GM21526 (cell line): ENCODE measurements at regions not wholly inside any gene's neighbourhood (a gene's known extent, or its start where the extent isn't known, plus 50 kb on each side); places are given as distances from the start of the nearest gene placed in this dataset.
"Not testable (repeated sequence)": the region's sequence is repeated elsewhere in the genome, so short reads cannot be mapped to it uniquely, and the experiment has no call there.

ENCODE experiments used
- ATAC-seq: cut with Tn5 transposase; IDR thresholded peaks from one replicate; pipeline ENCODE4 v1.9.1; 2021; ENCODE audit warnings: moderate library complexity; ENCODE audit not compliant: unreplicated experiment, low FRiP score

DNA sequence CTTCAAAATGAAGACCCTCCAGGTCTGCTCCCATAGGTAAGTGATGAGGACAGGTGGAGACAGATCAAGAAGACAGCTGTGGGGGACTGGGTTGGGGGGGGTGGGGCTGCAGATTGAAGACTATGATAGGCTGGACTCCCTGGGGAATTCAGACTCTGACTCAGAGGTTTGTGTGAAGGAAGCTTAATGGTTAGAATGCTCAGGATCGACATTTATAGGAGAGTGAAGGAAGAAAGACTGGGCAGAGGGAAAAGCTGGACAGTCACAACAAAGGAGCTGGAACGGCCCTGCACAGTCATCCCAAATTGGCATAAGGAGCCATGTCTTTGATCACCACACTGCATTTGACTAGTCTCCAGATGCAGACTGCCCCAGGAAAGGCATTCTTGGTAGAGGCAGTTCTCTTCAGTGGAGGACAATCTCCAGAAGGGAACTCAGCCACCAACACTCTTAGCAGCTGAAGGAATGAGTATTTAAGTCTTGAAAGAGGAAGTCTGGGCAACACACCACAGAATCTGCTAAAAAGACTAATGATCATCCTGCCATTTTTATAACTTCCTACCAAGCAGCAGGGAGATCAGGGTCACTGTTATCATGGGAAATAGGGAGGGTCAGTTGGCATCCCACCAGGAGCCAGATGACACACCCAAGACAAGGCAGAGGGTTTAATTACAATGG is 120.0 kb upstream of the ZC3H11B start:
- ATAC-seq = no peak

DNA sequence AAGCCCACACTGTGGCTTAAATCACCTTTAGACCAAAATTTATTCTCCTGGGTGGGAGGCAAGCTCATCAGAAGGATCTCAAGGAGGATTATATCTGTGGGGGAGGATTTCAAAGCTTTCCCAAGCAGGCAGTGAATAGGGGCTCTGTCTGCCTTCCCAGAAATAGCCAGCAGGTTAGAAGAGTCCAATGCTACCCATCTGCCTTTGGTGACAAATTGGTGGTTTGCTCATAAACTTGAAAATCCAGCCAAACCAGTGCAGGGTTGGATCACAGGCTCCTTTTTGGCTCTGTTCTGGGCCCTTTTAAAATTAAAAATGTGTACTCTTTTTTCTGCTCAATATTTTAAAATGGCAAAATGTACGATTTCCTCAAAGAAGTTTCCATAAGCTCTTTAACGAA is 118.9 kb upstream of the ZC3H11B start:
- no peak for ATAC-seq

DNA sequence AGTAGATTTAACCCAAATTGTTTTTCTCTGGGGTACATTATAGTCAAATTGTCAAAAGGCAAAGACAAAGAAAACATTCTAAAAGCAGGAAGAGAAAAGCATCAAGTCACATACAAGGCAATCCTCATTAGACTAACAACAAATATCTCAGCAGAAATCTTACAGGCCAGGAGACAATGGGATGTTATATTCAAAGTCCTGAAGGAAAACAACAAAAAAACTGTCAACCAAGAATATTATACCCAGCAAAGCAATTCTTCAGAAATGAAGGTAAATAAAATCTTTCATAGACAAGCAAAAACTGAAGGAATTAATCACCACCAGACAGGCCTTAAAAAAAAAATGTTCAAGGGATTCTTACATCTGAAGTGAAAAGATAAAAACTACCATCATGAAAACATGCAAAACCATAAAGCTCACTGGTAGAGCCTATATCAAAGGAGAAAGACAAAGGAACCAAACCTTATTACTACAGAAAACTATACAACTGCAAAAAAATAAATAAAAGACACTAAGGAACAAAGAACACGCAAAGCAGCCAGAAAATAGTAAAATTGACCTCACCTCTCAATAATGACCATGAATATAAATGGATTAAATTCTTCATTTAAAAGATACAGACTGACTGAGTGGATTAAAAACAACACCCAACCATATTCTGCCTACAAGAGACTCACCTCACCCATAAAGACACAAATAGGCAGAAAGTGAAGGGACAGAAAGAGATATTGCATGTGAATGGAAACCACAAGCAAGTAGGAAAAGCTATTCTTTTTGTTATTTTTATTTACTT is 113.8 kb upstream of the ZC3H11B start:
- no peak for ATAC-seq

DNA sequence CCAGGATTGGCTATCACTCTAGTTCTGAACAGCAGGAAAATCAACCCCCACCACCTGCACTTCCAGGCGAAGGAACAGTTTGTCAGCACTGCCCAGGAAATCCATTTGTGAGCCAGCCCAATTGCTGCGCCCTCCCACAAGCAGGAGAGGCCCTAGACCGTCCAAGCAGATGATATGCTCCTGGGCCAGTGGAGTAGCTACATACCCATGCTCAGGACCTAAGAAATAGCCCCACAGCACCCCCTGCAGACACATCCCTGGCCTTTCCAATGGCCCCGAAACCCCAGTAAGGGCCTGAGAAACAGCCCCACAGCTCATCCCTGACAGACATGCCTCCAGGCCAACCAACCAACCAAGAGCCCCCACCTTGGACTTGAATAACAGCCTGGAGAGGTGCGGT is 111.5 kb upstream of the ZC3H11B start:
- no peak for ATAC-seq

DNA sequence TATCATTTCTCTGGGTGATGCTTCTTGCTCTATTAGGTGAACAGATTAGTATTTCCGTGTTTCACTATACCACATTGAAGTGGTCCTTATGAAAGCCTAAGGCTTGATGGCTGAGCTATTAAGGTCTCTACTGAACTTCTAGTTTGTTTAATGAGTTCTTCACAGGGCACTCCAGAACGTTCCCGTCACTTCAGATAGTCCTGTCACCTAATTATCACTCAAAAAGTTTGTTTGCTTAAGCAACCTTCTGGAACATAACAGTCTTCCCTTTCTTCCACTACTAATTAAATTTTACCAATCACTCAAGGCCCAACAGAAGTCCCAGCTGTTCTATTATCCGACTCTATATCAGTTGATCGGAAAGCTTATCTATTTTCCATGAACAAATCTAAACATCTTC is 104.6 kb upstream of the ZC3H11B start:
- no peak for ATAC-seq

DNA sequence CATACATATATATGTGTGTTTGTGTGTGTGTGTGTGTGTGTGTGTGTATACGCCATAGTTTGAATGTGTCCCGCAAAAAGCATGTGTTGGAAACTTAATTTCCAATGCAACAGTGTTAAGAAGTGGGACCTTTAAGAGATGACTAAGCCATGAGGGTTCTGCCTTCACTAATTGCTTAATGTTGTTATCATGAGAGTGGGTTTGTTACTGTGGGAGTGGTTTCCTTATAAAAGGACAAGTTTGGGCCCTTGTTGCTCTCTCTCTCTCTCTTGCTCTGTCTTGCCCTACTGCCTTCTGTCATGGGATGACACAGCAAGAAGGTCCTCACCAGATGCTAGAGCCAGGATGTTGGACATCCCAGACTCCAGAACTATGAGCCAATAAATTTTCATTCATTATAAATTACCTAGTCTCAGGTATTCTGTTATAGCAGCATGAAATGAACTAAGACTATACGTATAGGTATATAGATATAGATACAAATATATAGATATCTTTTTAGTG is 103.8 kb upstream of the ZC3H11B start:
- ATAC-seq = no peak

DNA sequence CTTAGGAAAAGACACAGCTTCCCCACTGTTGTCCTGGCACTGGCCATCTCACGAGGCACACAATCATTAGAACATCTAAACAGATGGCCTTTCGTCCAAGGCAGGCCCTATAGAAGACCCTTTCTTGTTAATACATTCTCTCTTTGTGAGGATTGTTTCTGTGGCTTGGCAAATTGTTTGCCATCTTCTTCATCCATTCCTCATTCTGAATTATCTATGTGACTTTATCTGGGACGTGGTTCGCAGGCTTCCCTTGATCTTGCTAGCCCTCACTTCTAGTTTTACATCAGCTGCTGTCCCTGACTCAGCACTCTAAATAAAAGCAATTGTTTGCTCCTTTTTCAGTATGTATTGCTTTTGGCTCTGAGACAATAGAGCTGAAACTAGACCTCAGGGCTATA is 101.1 kb upstream of the ZC3H11B start:
- no peak for ATAC-seq

DNA sequence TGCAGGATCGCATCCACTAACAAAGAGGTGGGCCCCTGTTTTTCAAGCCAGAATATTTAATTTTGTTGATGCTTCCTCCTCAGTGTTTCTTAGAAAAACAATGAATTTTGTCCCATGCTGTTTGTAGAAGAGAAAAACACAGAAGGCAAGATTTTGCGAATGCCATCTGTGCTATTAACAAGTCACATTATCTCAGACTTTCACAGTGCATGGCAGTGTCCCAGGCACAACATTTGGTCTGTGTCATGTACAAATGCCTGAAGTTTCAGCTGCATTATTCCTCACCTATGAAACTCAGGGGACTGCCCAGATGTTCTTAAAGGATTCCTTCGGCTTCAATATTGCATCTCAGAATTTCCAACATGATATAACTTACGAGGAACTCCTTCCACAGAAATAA is 99.6 kb upstream of the ZC3H11B start:
- ATAC-seq = no peak

DNA sequence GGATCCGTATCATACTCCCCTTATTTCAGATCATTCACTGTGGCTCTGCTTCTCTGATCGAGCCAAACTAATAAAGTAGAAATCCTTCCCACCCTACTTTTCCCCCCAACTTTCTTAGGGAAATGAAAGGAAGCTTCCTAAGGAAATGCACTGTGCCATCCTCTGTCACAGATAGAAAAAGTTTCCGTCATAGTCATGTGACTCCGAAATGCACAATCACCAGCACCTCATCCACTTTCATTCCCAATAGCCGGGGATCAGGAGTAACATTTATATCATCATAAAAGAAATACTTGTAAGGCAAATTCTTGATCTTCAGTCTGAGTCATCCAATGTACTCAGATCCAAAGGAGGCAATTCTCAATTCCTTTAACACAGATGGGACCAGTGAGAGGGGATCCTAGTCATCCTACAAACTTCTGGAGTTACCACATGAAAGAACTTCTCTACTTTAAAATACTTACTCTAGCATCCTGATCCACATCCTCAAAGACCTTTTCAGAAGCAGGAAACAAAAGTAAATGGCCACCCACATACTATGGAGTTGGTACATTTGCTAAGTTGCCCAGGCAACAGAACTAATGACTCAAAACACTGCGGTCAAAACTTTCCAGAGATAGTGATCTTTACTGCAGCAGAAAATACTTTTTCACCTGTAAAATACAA is 97.8 kb upstream of the ZC3H11B start:
- ATAC-seq = no peak

DNA sequence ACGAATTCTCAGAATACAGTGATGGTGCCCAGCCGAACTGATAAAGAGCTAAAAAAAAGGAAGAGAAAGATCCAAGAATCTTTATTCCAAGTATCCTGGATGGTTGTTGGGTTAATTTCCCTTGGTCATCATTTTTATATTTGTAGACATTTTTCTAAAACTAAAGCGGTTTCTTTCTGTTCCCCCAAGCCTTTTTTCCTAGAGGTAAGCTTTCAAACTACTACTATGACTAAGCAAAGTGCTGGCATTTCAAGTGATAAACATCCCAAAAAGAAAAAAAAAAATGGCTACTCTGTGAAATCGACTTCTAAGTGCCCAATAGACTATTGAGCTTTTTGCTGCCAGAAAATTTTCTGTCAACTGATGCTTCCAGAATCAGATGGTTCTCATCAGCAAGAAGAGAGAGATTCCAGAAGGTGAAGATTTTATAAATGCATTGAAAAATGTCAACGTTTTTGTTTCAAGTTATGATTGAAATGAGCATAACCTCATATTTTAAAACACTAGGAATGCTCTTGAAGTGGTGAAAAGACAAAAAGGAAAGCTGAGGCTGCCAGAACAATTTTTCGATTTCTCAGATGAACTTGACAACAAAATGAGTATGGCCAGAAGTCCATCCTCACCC is 96.1 kb upstream of the ZC3H11B start:
- no peak for ATAC-seq

DNA sequence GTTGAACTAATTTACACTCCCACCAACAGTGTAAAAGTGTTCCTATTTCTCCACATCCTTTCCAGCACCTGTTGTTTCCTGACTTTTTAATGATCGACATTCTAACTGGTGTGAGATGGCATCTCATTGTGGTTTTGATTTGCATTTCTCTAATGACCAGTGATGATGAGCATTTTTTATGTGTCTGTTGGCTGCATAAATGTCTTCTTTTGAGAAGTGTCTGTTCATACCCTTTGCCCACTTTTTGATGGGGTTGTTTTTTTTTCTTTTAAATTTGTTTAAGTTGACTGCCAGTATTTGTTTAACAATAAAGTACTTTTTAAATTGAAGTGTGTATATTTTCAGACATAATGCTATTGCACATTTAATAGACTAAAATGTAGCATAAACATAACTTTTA is 95.0 kb upstream of the ZC3H11B start:
- ATAC-seq = not testable (repeated sequence)

DNA sequence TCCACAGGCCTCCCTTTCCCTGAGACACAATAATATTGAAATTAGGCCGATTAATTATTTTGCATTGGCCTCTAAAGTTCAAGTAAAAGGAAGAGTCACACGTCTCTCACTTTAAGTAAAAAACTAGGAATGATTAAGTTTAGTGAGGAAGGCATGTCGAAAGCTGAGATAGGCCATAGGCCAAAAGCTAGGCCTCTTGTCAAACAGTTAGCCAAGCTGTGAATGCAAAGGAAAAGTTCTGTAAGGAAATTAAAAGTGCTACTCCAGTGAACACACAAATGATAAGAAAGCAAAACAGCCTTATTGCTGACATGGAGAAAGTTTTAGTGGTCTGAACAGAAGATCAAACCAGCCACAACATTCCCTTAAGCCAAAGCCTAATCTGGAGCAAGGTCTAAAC is 91.4 kb upstream of the ZC3H11B start:
- ATAC-seq = not testable (repeated sequence)

DNA sequence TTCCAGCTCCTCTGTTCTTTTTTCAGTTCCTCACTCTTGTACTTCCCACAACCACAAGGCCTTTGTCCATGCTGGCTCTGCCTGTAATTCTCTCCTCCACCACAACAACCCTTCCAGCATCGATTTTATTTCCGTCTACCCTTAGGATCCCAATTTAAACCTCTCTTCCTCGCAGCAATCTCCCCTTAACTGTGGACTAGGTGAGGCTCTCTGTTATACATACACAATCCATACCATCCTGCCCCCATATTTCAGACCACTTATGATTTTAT is 90.4 kb upstream of the ZC3H11B start:
- no peak for ATAC-seq

DNA sequence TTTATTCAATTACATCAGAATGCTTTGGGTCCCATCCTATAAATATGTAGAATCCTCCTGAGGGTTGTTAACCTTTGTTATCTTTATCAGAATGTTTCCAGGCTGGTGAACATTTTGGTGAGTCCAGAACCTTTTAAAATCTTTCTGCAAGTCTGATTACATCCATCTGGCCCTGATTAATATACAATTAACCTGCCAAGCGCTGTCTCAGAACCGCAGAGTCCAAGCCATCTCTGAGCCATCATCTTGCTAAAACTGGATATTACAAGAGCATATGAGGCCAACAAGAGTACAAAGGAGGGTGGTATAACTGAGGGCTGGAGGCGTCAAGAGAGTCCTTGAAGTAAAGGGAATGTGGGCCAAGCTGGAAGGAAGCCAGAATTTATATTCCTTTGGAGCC is 88.6 kb upstream of the ZC3H11B start:
- no peak for ATAC-seq

DNA sequence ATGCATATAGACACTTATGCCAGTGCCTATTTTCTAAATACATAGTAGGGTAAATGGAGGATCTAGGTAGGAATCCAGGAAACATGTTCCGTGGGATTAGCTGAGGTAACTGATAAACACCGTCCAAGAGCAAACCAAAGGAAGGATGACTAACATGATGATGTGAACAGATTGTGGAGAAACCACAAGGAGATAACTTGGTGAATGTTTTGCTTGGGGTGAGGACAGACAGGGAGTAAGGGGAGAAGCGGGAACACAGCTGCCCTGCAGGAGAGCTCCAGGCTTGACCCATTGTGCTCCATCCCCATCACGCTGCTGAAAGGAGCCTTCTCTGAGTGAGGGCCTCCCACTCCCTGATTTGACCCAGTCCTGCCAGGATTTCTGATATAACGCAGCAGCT is 87.0 kb upstream of the ZC3H11B start:
- no peak for ATAC-seq

DNA sequence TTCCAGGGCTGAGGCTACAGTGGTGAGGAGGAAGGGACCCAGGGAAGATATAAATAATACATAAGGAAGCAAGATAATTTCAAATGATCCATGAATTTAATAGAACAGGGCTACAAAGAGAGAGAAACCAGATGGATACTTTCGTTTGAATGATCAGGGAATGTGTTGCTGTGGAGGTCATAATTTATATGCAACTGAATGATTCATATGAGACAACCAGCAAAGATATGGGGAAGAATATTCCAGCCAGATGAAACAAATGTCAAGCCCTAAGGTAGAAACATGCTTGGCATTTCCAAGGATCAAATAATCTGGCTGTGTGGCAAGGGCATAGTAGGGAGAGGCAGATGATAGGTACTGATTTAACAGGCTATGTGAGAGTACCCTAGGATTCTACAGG is 84.8 kb upstream of the ZC3H11B start:
- no peak for ATAC-seq

DNA sequence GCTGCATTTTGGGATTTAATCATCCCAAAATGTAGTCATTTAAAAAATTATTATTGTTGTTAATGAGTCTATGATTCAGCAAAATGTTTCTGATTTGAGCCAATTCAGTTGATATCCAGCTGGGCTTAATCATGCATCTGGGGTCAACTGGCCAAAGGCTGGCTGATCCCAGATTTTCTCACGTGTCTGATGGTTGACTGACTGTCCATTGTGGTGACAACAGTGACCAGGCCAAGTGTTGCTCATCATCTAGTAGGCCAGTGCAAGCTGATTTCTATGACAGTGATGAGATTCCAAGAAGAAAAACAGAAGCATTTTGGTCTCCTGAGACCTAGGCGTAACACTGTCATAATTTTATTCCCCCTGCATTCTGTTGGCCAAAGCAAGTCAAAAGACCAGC is 80.1 kb upstream of the ZC3H11B start:
- ATAC-seq = no peak

DNA sequence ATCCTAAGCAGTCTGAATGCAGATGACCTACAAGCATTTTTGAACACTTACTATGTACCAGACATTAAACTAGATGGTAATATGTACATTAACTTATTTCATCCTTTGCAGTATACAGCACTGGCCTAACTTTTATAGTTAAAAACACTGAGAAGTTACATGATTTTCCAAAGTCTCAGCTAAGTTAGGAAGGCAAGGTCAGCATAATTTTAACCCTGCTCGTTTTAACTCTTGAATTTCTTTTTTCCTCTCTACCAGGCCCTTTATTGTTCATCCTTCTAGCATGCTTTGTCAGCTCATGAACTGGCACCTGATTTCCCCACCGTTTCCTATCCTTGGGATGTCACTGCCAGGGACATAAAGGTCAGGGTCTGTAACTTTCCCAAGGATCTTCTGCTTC is 76.9 kb upstream of the ZC3H11B start:
- ATAC-seq = no peak

DNA sequence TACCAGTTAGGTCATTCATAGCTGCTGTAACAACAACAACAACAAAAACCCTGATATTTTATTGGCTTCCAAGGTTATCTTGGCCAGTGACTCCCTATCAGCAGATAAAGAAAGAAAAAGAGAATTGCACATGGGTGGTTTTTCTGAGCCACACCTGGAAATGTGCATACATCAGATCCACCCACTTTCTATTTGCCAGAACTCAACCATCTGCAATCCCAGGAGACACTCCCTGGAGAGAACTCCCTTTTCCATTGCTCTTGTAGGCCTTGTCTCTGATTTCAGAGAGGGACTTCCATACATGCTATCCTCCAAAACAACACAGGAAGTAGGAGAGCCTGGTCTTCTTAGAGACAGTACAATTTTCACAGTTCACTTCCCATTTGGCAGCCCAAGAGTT is 74.9 kb upstream of the ZC3H11B start:
- ATAC-seq = no peak

DNA sequence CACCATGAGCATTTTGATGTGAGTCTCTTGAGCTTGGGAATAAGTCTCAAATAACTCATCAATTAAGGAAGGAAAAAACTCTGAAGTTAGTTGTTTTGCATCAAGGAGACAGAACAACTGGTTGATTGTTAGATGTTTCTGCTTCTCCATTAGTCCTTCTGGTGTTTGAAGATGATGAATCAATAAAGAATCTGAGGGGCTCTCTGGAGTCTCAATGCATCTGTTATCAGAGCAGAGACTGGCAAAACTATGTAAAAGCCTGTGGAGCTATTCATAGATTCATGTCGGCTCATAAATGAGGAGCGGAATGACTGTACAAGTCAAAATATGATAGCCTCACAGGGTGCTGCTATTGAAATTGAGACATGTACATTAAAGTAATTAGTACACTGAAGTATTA is 73.3 kb upstream of the ZC3H11B start:
- ATAC-seq = no peak

DNA sequence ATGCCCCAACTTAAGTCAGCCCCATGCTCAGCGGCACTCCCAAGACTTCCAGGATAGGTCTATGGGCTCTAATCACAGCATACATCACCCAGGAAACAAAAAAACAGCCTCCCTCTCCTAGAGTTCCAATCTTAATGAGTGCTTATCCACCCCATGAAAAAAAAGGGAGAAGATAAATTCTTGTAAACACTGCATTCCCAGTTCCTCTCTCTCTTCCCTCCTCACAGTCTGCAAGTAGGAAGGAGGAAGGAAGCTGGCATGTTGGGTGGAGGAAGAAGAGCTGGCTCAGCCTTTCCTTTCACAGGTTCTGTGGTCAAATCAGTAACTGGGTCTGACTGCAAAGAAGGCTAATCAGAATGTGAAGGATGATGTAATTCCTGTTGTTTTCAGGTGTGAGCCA is 69.9 kb upstream of the ZC3H11B start:
- no peak for ATAC-seq
